HEK293T (cell line): ENCODE measurements at regions not wholly inside any gene's neighbourhood (a gene's known extent, or its start where the extent isn't known, plus 50 kb on each side); places are given as distances from the start of the nearest gene placed in this dataset.

Experiments
- ARNT ChIP-seq: fragments of 450-650 bp; IDR thresholded peaks from 2 replicates; pipeline ENCODE4 v1.6.1; 2017; ENCODE audit warnings: mild to moderate bottlenecking
- FOXA1 ChIP-seq: fragments of 450-650 bp; IDR thresholded peaks from 2 replicates; pipeline ENCODE4 v1.6.1; 2016; ENCODE audit warnings: mild to moderate bottlenecking
- FOXK2 ChIP-seq: fragments of 450-650 bp; IDR thresholded peaks from 2 replicates; pipeline ENCODE4 v1.6.1; 2016; ENCODE audit warnings: mild to moderate bottlenecking
- FOXM1 ChIP-seq: fragments of 450-650 bp; IDR thresholded peaks from 2 replicates; pipeline ENCODE4 v1.6.1; 2017; ENCODE audit warnings: mild to moderate bottlenecking, borderline replicate concordance

GRCh38 chr4:100827756-100828155 lies 309.9 kb upstream of the EMCN start:
- TF ChIP-seq FOXM1 (no peak), FOXK2 (no peak), FOXA1 (no peak), ARNT (no peak)
